Fibroblast of the conjunctiva (primary cell): ENCODE measurements at regions not wholly inside any gene's neighbourhood (a gene's known extent, or its start where the extent isn't known, plus 50 kb on each side); places are given as distances from the start of the nearest gene placed in this dataset.

Experiments used
- DNase-seq: peaks from one replicate; pipeline ENCODE4 v3.0.0-alpha.2; 2010; ENCODE audit warnings: low read depth

DNA sequence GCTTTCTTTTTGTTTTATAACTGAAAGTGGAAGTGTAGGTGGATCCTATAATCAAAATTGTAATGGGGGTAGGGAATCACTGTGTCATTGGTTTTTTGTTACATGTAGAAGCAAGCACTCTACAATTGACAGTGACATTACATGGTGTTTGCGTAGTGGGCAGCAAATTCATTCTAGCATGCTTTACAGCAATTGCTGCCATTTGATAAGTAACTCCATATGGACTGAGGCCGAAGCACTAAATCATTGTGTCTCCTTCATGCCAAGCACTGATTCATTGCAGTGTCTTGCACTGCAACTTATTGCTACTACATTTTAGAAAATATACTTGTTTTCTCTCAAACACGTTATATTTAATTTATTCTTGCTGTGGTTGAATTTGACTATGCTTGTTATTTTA lies 933.9 kb downstream of the NSUN3 start:
- DNase-seq: no peak

DNA sequence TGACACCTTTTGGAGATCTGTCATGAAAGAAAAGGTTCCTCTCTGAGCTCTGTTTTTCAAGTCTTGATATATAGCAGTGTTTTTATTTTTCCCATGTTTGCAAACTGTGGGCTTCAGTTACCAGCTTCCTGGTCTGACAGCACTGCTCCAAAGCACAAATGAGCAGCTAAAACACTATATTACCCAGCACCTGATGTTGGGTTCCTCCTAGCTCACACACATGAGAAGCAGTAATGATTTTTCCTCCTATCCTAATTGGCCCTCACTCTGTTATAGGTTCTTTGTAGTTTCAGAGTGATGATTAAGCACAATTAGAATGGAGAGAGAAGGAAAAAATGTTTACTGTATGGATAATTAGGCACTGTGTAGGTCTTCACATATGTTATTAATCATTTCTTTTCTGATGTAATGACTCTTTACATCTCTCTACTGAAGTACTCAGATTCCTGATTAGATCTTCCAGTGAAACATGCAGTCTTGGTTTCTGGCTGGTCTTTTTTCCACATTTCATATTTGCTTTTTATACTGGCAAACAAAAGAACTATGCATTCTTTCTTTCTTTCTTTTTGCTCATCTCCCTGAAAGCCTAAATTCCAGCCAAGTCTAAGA lies 939.7 kb downstream of the NSUN3 start:
- no peak for DNase-seq

DNA sequence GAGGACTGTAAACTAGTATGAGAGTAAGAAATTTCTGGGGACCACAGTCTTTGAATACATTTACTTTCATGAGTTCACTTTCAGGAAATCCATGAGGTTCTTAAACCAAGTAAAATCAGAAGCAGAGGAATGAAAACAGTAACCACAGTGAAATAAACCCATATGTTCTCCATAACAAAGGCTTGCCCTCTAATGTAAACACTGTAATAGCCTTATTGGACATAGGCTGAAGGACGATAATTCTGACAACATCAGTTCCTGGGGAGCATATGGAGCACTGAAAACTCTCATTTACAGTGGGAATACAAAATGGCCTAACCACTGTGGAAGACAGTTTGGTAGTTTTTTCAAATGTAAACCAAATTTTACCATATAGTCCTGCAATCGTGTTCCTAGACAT lies 965.8 kb downstream of the NSUN3 start:
- no peak for DNase-seq

DNA sequence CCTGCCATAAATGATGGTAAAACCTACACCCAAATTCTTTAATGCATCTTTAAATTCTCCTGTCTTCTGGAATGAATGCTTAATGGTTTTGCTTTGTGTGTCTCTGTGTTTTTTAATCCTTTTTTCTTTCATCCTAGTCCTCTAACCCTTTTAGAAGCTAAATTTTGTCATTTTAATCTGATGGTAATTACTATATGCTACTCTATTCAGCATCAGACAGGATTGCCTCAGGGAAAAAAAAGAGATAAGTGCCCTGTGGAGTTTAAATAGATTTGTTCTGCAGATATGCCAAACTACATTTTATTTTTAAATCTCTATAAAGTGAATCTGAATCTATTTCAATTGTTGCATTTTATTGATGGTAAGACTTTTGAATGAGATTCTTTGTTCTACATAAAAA lies 966.8 kb downstream of the NSUN3 start:
- no peak for DNase-seq

DNA sequence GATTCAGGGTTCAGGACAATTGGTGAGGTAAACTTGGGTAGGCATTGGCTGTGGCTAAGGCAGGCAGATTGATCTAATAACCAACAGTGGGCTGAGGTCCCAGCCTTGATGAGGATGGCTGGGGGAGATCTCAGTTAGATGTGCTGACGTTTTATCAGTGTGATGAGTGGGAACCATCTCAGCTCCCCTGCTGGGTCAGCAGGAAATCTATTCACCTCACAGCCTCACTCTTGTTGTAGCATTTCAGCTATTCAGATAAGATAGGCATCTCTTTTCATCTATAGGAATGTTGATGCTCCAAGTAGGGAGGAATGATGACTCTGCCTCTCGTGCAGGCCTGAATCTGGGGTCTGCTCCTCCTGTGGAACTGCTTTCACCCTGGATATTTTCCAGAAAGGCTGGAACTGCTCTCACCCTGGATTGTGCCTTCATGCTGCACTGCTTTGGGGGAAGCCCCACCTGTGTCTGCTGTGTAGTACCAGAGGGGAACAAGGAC lies 973.7 kb downstream of the NSUN3 start:
- DNase-seq: no peak

DNA sequence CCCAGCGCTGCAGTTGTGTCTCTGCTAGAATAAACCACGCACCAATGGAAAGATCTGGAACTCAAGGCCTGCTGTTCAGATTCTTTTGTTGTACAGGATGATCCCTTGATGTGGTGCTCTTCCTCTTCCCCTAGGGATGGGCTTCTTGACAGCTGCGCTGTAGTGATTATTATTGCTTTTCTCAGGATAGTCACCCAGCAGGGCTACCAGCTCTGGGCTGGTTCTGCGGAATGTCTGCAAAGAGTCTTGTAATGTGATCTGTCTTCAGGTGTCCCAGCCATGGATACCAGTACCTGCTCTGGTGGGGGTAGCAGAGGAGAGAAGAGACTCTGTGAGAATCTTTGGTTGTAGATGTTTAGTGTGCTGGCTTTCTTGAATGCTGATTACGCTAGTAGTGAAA lies 974.2 kb downstream of the NSUN3 start:
- no peak for DNase-seq

DNA sequence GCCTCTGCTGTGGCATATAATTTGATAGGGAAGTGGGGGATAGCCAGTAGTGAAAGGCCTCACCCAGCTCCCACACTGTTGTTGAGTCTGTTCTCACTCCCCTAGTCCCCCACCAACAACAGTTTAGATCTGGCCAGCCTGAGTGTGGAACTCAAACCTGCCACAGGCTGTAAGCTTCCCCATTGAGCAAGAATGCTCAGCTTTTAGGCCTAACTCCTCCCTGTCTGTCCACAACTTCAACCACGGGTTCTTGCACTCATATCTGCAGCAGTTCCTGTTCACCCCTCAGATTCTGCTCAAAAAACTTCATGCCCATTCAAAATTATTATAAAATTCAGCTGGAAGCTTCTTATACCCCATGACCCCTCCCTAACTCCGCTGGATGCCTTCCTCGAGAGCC lies 975.1 kb downstream of the NSUN3 start:
- DNase-seq: no peak

DNA sequence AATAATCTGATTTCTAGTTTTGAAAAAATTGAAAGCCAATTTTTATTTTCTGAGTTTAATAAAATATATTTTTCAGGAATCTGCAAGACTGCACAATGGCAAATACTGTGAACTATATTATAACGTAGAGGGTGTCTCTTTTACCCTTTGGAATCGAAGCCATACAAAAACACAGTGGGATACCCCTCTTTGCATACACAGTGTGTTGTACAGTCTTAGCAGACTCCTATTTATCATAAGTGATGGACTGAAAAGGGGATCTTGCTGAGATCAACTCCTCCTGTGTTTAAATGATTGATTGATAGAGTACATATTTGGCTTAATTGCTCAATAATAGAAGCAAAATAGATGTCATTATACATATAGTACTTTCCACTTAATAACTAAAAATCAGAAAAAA lies 981.2 kb downstream of the NSUN3 start:
- DNase-seq: no peak

DNA sequence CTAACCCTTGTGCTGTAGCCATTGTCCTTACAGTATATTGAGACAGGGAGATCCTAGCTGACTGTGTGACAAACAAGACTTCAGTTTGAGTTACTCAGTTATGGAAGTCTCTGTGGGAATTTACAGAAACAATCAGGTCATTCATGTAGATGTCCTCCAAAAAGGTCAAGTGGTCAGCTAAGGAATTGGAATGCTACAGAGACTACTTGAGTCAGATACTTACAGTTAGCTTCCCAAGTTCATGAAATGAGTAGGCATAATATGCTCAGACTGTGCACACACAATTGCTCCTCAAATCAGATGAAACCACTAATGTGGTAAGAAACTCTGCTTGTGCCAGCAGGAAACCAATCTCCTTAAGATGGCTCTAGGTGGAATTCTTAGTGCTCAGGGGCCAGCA lies 985.7 kb downstream of the NSUN3 start:
- DNase-seq: no peak

DNA sequence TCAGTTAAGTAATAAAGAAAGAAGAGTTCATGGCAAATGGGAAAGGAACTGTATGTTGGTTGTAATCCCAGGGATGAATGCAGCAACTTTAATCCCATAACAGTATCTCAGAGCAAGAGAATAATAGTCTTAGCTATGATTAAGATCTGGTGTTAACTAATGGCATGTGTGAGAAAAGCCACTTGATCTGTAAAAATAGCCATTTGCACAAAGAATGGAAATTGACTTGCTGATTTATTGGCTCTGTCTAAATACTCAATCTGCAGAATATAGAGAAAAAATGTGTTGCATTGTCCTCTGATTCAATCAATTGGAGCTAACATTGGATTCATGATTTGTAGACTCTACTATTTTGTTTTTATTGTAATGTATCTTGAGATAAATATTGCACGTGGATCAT lies 987.0 kb downstream of the NSUN3 start:
- DNase-seq: no peak

DNA sequence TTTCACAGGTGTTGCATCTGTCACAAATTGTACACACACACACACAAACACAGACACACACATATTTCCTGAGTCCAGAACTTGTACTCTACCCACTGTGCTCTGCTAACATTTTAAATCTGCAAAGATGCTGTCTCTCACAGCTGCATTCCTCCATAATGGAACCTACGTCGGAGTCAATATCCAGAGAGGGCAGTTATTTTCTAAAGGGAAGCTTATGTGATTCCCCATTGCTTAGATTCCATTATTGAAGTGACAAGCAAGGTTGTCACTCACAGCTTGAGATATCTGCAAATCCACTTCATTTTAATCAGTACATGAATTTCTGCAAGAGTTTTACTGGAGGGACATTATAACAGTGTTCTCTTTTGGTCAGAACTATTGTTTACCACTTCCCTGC lies 992.4 kb downstream of the NSUN3 start:
- no peak for DNase-seq

DNA sequence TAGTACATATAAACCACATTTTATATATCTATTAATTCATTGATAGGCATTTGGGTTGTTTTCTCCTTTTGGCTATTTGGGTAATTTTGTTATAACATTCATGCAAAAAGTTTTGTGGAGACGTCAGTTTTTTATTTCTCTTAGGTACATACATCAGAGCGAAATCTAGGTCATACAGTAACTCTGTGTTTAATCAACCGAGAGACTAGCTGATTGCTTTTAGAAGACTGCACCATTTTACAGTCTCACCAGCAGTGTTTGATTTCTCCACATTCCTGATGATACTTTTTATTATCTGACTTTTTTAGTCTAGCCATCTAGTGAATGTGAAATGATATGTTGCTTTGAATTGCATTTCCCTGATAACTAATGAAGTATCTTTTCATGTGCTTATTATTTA lies 1019.3 kb downstream of the NSUN3 start:
- no peak for DNase-seq

DNA sequence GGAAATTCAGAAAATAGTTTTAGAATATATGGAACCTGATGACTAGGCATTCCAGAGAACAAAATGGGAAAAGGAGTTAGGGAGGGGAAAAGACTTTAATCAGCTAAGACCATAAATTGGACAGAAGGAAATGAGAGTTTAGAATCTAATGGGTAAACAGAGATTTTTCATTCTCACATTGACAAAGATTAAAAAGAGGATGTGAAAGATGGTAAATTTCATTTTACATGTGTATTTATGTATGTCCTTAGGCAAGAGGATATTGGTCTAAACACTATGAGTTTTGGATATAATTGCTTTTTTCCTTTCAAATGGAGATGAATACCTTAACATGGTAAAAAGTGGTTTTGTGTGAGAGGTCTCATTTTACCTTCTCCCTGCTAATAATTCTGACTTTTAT lies 1021.9 kb downstream of the NSUN3 start:
- DNase-seq: no peak

DNA sequence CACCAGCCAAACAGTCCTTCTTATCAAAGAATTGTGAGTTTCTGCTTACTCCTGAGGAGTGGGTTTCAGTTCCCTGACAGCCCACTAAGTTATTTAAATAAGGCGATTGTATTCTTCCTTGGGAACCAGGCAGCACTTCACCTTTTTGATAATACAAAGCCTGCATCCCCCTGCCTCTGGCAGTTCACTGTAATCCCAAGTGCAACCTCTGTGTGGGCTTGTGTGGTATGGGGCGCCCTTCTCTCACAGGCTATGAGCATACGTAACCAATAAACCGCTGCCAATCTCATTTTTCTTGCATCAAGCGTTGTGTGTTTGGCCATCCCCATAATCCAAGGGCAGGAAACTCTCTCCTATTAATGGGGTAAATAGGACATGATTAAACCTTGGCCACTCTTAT lies 1025.6 kb downstream of the NSUN3 start:
- no peak for DNase-seq

DNA sequence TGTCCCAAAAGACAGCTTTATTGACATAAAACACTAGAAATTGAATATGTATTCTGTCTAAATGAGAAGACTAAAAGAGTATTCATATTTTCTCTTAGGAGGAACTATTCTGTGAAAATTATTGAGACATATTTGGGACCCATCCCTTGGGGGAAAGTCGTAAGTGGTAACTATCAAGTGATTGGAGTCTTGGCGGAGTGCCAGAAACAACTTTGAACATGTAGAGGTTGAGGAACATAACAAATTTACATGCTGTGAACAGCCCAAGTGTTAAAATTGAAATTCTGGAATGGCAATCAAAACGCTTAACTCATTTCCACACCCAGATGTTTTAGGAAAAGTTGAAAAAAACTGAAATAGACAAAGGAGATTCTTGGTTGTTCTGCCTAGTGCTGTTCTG lies 1034.6 kb downstream of the NSUN3 start:
- no peak for DNase-seq

DNA sequence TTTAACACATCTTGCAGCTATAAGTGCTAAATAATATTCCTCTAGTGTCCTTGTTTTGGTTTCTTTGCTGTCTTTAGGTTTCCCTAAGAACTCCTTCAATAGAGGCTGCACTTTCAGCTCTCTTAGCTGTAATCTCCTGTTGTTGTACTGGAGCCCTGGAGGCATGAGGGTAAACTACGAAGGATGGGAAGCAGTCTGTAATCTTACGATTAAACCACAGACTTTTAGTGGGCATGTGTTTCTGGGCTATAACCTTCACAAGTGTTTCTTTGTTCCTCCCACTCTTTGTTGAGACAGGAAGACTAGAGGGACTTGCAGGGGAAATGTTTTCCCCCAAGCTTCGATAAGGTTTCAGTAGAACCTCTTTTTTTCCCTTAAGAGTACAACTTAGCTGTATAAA lies 1058.1 kb downstream of the NSUN3 start:
- no peak for DNase-seq

DNA sequence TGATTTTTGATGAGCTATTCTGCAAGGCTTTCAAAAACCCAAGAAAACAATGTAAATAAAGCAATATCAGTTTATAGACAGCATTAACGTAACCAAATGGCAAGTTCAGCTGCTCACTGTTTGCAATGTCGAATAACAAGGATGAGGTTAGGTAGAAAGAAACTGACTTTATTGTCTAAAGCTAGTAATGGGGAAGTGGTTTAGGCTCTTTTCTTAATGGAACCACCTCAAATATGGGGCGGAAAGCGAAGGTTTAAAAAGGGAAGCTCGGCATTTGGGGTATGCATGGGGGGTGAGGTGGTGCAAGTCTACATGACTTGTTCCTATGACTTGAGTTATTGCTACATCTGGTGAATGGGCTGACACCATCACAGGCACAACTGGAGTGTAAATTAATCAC lies 1060.2 kb downstream of the NSUN3 start:
- DNase-seq: no peak

DNA sequence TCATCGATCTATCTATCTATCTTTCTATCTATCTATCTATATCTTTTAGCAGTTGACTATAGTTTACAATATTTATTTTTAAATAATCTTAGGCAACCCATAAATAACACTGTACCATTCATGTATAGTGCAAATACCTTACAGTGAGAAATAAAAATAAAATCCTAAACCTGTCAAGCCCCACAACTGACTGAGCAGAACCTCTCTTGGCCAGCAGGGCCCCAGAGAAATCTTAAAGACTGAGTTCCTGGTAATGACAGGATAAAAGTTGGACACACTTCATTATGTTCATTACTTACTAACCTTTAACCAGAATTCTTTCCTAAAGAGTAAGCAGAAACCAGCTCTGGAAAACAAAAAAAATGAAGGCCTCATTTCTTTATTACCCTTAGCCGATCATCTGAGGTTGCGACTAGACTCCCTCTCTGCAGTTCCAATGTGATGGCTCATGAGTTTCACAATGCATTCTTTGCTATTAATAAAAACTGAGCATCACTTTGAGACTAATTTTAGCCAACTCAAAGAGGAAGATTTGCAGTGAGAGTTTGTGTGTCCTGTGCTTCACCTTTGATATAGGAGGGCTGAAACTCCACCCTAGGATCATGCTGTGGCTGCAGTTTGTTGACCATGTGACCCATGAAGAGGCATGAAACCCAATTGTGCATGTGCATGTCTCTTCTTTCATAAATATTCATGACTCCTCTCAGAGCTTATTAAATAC lies 1072.0 kb downstream of the NSUN3 start:
- DNase-seq: no peak

DNA sequence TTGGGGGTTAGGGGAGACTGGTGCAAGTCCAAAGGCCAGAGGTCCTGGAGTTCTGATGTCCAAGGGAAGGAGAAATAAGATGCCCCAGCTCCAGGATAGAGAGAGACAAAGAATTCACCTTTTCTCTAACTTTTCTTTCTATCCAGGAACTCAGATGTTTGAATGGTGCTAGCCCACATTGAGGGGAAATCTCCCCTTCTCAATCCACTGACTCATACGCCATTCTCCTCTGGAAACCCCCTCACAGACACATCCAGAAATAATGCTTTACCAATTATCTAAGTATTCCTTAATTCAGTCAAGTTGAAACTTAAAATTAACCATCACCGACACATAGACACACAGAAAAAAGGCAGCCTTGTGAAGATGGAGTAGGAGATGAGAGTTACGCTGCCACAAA lies 1085.2 kb downstream of the NSUN3 start:
- DNase-seq: no peak

DNA sequence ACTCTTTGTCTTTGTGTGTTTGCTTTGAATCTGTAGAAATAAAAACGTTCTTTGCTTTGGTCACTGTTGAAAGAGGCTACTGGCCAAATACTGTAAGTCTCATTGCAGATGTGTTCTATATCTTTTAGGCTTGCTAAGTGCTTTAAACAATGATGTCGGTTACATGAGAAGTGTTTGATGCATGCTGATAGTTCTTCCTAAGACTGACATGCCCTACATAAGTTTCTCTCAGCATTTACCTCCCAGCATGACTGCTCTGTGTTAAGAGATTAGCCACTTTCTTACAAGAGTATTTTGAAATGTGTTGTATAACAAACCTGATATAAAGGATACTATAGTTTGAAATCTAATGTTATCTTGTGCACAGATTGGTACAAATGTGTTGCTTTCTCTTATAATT lies 1088.7 kb downstream of the NSUN3 start:
- no peak for DNase-seq

DNA sequence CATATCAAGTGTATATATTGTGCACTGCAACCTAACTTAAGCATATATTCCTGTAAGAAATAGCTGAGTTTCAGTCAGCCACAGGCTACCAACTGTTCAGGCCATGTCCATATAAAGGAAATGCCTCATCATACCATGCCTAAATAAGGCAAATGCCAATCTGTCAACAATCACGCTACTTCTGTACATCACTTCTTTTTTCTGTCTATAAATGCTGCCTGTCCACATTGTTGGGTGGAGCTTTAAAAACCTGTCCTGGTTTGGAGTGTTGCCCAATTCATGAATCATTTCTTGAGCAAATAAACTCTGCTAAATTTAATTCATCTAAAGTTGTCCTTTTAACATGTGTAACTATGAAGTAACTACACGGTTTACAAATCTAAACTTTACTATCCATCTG lies 1091.9 kb downstream of the NSUN3 start:
- no peak for DNase-seq

DNA sequence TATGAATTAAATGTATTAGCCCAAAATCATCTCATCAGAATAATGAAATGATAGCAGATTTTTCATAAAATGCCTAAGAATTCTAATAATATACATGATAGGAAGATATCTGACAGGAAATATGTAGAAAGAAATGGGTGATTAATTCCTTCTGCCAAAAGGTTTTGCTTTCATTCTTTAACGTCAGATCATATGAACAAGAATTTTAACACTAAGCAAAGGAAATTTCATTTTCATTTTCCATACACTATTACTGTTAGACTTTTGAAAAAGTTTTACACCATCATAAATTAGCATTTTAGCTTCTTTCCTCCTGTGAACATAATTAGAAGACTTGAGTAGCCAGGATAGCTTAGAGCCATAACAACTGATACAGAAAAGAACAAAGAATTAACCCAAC lies 1099.9 kb downstream of the NSUN3 start:
- DNase-seq: no peak

DNA sequence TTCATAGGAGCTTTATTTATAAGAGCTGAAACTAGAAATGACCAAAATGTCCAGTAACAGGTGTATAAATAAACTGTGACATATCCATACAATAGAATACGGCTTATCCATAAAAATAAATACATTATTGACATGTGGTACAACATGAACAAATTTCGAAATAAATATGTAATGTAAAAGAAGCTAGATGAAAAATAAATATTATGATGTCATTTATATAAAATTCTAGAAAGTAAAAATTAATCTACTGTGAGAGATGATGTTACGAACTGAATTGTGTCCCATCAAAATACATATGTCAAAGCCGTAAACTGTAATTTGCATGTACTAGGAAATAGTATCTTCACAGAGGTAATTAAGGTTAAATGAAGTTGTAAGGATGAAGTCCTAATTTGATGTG lies 1104.9 kb downstream of the NSUN3 start:
- no peak for DNase-seq

DNA sequence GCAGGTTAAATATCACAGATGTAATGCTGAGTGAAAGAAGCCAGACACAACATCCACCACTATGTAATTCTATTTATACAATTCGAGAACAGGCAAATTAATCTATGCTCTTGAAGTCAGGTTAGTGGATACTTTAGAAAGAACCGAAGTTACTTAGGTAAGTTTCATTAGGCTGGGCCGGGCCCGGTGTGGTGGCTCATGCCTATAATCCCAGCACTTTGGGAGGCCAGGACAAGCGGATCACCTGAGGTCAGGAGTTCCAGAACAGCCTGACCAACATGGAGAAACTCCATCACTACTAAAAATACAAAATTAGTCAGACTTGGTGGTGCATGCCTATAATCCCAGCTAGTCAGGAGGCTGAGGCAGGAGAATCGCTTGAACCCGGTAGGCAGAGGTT lies 1105.7 kb downstream of the NSUN3 start:
- no peak for DNase-seq
